MM.1S (cell line): ENCODE measurements at regions not wholly inside any gene's neighbourhood (a gene's known extent, or its start where the extent isn't known, plus 50 kb on each side); places are given as distances from the start of the nearest gene placed in this dataset.

ENCODE experiments used
- DNase-seq: peaks from one replicate; pipeline ENCODE4 v3.0.0-alpha.2; 2015
- H2AFZ ChIP-seq: fragments of 300-600 bp; sonication (generic); 2 replicates; pipeline ENCODE4 v1.6.0; 2016; ENCODE audit warnings: antibody characterized with exemption, low read length
- H3F3A ChIP-seq: fragments of 300-600 bp; sonication (generic); 2 replicates; pipeline ENCODE4 v1.6.1; 2016; ENCODE audit warnings: mild to moderate bottlenecking, antibody characterized with exemption, low read length, moderate library complexity, mixed read lengths; ENCODE audit not compliant: insufficient read depth
- H3K27ac ChIP-seq: fragments of 300-600 bp; sonication (generic); 2 replicates; pipeline ENCODE4 v1.5.1; 2016; ENCODE audit warnings: mild to moderate bottlenecking, low read length
- H3K27me3 ChIP-seq: fragments of 300-600 bp; sonication (generic); replicated peaks from 2 replicates; pipeline ENCODE4 v1.6.0; 2016; ENCODE audit warnings: low read length; ENCODE audit not compliant: insufficient read depth
- H3K36me3 ChIP-seq: fragments of 300-600 bp; sonication (generic); replicated peaks from 2 replicates; pipeline ENCODE4 v1.6.1; 2016; ENCODE audit warnings: mild to moderate bottlenecking, low read length, mixed read lengths; ENCODE audit not compliant: insufficient read depth
- H3K4me1 ChIP-seq: fragments of 300-600 bp; sonication (generic); 2 replicates; pipeline ENCODE4 v1.6.1; 2016; ENCODE audit warnings: low read length, mixed read lengths
- H3K4me2 ChIP-seq: fragments of 300-600 bp; sonication (generic); 2 replicates; pipeline ENCODE4 v1.6.0; 2016; ENCODE audit warnings: low read depth, low read length
- H3K4me3 ChIP-seq: fragments of 300-600 bp; sonication (generic); 2 replicates; pipeline ENCODE4 v1.5.1; 2016; ENCODE audit warnings: low read length, mixed read lengths
- H3K79me2 ChIP-seq: fragments of 300-600 bp; sonication (generic); 2 replicates; pipeline ENCODE4 v1.6.1; 2016; ENCODE audit warnings: mixed run types, low read length, mixed read lengths
- H3K9ac ChIP-seq: fragments of 300-600 bp; sonication (generic); 2 replicates; pipeline ENCODE4 v1.6.1; 2016; ENCODE audit warnings: low read length, mixed read lengths
- H3K9me2 ChIP-seq: fragments of 300-600 bp; sonication (generic); replicated peaks from 2 replicates; pipeline ENCODE4 v1.6.1; 2016; ENCODE audit warnings: mild to moderate bottlenecking, low read length, mixed read lengths; ENCODE audit not compliant: insufficient read depth
- H3K9me3 ChIP-seq: fragments of 300-600 bp; sonication (generic); replicated peaks from 2 replicates; pipeline ENCODE4 v1.6.1; 2016; ENCODE audit warnings: mild to moderate bottlenecking, low read length, mixed read lengths; ENCODE audit not compliant: insufficient read depth
- H4K20me1 ChIP-seq: fragments of 300-600 bp; sonication (generic); 2 replicates; pipeline ENCODE4 v1.6.1; 2016; ENCODE audit warnings: mild to moderate bottlenecking, low read length, moderate library complexity, mixed read lengths; ENCODE audit not compliant: insufficient read depth
- CTCF ChIP-seq: fragments of 300-600 bp; sonication (generic); IDR thresholded peaks from 2 replicates; pipeline ENCODE4 v1.5.1; 2016; ENCODE audit warnings: antibody characterized with exemption, low read length, mixed read lengths
- EZH2 ChIP-seq: fragments of 300-600 bp; sonication (generic); optimal IDR thresholded peaks from 2 replicates; pipeline ENCODE3; 2017; ENCODE audit warnings: low read depth, mild to moderate bottlenecking, antibody characterized with exemption, low read length, mixed read lengths
- EZH2phosphoT487 ChIP-seq: fragments of 300-600 bp; sonication (generic); IDR thresholded peaks from 2 replicates; pipeline ENCODE4 v1.6.1; 2018; ENCODE audit warnings: antibody characterized with exemption, low read length

GRCh38 chr9:15018096-15018637, 107.9 kb upstream of the FREM1 start:
- Histone ChIP-seq H3K4me1 (no peaks in the 10 kb centered on the region), H3K9ac (no peak overlapping the region), H3F3A (no peaks in the 10 kb centered on the region), H3K36me3 (no peaks in the 10 kb centered on the region), H3K9me2 (no peaks in the 10 kb centered on the region), H3K9me3 (no peaks in the 10 kb centered on the region), H4K20me1 (no peaks in the 10 kb centered on the region), H2AFZ (no peak overlapping the region), H3K27me3 (no peaks in the 10 kb centered on the region), H3K4me3 (no peak overlapping the region), H3K4me2 (no peak overlapping the region), H3K27ac (no peak overlapping the region), H3K79me2 (no peaks in the 10 kb centered on the region)
- DNase-seq: no peak
- TF ChIP-seq CTCF: no peak
- TF ChIP-seq EZH2: no peak
- TF ChIP-seq EZH2phosphoT487: no peak

DNA sequence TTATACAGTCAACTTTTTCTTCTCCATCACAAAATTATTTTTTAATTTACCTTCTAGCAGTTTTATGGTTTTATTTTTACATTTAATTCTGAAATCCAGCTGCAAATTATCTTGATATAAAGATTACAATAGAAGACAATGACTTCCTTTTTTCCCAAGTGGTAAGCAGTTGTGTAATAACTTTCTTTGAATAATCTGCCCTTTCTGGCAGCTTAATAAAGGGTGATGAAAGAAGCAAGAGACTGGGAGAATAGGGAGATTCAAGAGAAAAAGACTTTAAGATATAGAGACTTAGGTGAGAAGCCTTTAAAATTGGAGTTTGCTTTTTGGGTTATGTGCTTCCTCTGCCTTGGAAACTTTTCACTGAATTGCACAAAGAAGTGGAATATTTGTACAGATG, 100.4 kb upstream of the FREM1 start:
- Histone ChIP-seq H4K20me1 (no peaks in the 10 kb centered on the region), H3K9me3 (no peaks in the 10 kb centered on the region), H3K4me3 (no peak overlapping the region), H3K9me2 (no peaks in the 10 kb centered on the region), H3K9ac (no peak overlapping the region), H3K79me2 (no peaks in the 10 kb centered on the region), H3F3A (no peaks in the 10 kb centered on the region), H2AFZ (no peak overlapping the region), H3K4me1 (no peaks in the 10 kb centered on the region), H3K27me3 (no peaks in the 10 kb centered on the region), H3K27ac (no peak overlapping the region), H3K4me2 (no peak overlapping the region), H3K36me3 (no peaks in the 10 kb centered on the region)
- TF ChIP-seq EZH2 (no peak), EZH2phosphoT487 (no peak), CTCF (no peak)
- no peak for DNase-seq

GRCh38 chr9:15007698-15008097, 97.5 kb upstream of the FREM1 start:
- no peaks in the 10 kb centered on the region for H3F3A ChIP-seq
- H2AFZ ChIP-seq: no peak overlapping the region
- H3K4me3 ChIP-seq: no peak overlapping the region
- no peaks in the 10 kb centered on the region for H3K9me3 ChIP-seq
- H4K20me1 ChIP-seq: no peaks in the 10 kb centered on the region
- H3K9me2 ChIP-seq: no peaks in the 10 kb centered on the region
- no peak overlapping the region for H3K27ac ChIP-seq
- no peak overlapping the region for H3K4me2 ChIP-seq
- TF ChIP-seq EZH2: no peak
- TF ChIP-seq CTCF: no peak
- TF ChIP-seq EZH2phosphoT487: no peak
- no peak overlapping the region for H3K9ac ChIP-seq
- no peak for DNase-seq
- H3K27me3 ChIP-seq: no peaks in the 10 kb centered on the region
- no peaks in the 10 kb centered on the region for H3K79me2 ChIP-seq
- H3K36me3 ChIP-seq: no peaks in the 10 kb centered on the region
- H3K4me1 ChIP-seq: no peaks in the 10 kb centered on the region
